HG03521 (cell line): ENCODE measurements at regions not wholly inside any gene's neighbourhood (a gene's known extent, or its start where the extent isn't known, plus 50 kb on each side); places are given as distances from the start of the nearest gene placed in this dataset.

ENCODE experiments used
- ATAC-seq: cut with Tn5 transposase; IDR thresholded peaks from one replicate; pipeline ENCODE4 v1.9.1; 2021; ENCODE audit warnings: mild to moderate bottlenecking, moderate library complexity; ENCODE audit not compliant: unreplicated experiment

DNA sequence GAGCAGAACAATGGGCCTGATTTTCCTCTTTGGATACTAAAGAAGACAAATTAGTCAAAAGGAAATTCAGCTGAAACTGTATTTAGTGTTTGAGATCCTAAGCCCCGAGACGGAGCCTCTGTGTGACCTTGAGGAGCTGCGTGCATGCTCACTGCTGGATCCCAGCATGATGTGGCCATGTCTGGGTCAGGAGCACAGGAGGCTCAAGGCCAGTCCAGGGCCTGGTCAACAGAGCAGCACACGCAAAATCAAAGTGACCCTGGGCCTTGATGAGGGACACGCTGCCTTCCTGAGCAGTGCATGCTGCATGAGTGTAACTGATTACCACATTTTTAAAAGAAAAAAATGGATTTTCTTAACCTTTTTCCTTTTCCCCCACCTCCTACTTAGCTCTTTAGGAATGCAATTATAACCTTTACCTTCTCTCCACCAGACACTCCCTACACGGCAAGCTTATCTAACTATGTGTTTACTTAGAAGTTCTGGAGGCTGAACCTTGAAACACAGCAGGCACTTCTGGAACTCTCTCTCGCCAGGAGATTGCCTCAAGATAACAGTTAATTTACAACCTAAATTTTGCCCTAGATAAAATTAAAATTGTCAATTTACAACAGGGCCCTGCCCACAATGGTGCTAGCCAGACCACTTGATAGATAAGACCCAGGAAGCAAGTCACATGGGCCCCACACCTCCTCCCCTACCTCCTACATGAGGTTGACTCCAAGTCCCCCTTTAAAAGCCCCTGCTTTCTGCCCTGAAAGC, 144.6 kb downstream of the LRIG2 start:
- no peak for ATAC-seq

DNA sequence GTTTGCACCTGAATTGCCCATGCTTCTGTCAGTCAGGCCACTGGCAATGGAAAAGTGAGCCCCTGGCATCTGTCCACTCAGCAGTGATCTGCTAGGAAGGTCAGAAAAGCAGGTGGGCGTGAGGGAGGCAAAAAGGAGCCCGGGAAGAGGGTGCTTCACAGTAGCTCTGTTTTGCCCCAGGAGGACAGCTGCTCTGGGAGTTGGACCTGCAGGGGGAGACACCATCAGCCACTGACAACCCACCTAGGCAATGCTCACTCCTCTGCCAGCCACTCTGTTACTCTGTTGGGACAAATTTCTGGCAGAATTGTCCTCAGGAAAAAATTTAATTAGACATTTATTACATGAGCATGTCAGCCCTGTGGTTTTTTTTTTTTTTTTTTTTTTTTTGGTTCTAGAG, 146.4 kb downstream of the LRIG2 start:
- no peak for ATAC-seq

DNA sequence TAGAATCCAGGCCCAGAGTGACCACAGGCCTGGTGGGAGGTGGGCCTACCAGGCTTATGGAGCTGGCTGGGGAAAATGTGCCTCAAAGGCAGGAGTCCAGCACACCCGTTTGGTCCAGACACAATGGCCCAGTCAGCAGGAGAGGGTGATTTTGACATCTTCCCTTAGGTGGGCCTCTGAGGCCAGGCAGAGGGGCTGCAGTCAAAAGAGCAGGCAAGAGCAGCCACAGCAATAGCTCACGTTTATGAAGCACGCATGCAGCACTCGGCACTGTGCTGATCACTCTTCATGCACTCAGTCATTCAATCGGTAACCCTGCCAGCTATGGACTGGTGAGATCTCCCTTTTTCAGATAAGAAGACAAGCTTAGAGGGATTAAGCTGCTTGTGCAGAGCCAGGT, 146.8 kb downstream of the LRIG2 start:
- no peak for ATAC-seq

DNA sequence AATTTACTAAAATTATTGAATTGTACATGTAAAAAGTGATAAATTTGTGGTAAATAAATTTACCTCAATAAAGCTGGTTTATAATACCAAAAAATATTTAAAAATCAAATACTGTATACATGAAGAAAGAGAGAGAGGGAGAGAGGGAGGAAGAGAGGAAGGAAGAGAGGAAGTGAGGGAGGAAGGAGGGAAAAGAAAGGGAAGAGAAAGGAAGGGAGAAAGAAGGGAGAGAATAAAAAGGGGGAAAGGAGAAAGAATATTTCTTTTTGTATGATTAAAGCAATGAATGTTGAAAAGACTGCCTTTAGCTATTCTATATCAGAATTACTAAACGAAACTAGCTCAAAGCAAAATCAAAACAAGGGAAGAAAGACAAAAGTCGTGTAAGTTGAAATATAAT, 150.0 kb downstream of the LRIG2 start:
- ATAC-seq: no peak

DNA sequence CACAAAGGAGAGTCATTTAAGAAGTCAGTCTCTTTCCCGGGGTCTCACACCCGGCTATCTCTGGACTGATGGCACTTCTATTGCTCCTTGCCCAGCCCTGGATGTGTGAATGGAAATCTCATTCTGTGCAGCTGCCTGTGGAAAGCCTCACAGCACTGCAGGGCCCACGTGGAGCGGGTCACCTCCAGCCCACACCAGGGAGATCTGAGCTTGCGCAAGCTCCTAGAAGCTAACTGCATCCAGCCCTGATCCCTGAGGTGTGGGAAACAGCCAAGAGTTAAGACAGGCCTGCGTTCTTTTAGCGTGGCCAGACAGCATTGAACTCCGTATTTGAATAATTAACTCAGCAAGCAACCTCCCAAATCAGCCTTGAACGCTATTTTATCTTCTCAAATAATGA, 150.5 kb downstream of the LRIG2 start:
- ATAC-seq: no peak

DNA sequence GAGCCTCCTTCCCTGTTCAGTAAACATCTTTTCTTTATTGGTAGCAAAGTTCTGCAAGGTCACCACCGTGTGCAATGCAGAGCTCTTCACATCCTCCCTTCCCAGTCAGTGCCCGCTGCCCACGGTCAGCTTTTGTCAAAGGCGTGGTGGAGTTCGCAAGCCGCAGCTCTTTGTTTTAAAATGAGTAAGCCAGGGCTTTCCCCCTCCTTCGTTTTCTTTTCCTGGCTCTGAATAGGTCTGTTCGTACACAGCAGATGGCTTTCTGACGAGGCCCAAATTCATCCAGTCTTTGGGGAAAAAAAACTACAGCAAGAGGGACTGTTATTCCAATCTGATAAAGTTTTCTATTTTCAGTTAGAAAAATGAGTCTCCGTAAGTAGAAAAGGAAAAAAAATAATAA, 153.2 kb downstream of the LRIG2 start:
- ATAC-seq: no peak

DNA sequence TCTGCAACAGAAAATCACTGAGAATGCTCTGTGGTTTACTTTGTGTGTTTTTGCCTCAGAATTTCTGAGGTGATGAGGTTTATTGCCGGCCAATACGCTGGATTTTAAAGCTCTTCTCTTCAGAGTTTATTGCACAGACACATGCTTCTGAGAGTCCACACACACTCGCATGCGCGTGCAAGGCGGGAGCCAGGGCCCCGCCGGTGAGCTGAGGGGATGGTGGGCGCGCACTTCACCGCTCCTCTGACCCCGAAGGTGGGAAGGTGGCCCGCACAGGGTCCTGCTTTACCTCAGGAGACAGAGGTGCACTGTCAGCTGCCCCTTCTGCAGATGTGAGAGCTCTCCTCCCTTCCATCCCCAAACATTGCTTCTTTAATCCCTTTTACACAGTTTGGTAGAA, 158.4 kb upstream of the MAGI3 start:
- ATAC-seq: no peak

DNA sequence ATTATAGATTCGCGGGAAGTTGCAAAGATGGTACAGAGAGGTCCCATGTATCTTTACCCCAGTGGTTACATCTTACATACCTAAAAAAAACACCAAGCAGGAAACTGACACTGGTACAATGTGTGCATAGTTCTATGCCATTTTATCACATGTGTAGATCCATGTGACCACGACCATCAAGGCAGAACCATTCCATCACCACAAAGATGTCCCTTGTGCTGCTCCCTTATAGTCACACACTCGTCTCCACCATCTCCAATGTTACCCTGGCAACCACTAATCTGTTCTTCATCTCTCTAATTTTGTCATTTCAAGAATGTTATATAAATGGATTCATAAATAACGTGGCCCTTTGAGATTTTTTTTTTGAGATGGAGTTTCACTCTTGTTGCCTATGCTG, 156.9 kb upstream of the MAGI3 start:
- ATAC-seq: no peak

DNA sequence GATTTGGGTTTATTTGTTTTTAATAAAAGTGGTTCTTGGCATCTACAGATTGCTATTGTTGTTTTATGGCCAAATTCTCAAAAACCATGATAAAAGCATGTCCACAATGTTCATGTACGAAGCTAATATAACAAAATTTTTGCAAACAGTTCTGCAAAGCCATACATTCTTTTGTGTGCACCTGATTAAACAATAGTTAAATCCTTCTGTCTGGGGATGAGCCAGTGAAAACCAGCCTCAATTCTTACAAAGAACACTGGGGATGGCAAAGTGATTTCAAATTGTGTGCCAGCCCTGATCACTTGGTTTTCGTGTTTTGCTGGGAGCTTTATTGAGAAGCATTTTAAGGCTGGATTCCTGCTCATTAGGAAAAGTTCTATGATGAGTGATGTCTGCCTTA, 149.1 kb upstream of the MAGI3 start:
- ATAC-seq: no peak

DNA sequence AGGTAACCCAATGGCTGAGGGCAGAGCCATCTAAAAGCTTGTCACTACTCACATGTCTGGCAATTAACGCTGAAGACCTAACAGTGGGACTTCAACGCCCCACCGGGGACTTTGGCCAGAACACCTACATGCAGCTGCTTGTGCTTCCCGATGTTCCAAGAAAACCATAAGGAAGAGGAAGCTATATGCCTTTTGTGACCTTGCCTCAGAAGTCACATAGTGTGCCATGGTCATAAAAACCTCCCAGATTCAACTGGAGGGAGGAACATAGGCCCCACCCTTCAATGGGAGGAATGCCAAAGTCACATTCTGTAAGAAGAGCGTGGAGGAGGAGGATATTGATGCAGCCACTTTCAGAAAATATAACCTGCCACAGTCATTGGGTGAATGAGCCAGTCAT, 147.8 kb upstream of the MAGI3 start:
- no peak for ATAC-seq

DNA sequence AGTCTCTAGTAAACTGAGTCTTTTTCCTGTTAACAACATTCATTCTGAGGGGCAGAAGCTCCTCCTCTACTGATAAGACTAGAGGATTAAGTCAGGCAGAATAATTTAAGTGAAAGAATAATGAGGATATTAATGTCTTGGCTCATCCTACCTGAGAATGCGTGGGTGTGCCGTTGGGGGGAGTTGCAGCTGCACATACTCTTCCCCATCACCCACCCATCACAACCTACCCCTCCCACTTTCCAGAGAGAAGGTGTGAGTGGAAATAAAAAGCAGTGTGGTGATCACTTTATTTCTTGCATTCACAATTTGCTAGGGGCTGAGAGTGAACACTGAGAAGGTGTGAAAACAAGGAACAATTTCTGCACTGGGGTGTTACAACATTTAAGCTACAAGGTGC, 146.8 kb upstream of the MAGI3 start:
- ATAC-seq: no peak

DNA sequence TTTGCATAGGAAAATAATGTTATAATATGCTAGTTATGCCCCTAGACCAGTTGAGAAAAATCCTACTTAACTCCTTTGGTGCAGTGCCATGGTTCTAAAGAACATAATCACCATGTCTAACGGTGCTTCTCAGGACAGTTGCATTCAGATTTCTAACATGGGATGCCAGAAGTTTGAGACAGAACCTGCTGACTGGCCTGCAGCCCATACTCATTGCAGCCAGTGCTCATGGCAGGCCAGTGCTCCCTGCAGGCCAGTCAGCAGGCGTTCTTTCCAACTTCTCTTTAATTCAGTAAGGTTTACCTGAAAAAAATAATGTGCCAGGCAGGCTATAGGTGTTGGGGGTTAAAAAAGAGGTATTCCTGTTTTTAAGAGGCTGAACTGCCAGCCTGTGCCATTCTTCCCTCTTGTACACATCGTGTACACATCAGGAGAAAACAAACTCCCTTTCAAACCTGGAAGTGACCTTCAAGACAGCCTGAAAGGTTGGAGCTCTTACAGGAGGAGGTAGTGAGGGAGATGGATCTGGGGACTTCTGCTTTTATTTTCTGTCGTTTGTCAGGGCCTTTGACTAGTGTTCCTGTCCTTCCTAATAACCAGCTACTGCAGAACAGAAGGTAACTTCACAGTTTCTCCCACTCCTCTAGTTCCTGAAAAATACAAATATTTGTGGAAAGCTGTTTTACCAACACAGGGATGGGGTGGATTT, 146.0 kb upstream of the MAGI3 start:
- ATAC-seq: no peak

DNA sequence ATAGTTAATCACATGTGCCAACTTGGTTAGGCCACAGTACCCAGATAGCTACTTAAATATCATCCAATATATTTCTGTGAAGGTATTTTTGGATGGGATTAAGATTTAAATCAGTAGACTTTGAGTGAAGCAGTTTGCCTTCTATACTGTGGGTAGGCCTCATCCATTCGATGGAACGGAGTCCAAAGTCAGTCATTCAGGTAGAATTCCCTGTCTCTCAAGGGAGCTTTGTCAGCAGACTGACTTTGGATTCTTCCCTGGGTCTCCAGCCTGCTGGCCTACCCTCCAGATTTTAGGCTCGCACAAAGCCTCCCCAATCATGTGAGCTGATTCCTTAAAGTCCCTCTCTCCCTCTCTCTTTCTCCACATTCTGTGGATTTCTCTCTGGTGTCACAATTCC, 145.1 kb upstream of the MAGI3 start:
- ATAC-seq: no peak

DNA sequence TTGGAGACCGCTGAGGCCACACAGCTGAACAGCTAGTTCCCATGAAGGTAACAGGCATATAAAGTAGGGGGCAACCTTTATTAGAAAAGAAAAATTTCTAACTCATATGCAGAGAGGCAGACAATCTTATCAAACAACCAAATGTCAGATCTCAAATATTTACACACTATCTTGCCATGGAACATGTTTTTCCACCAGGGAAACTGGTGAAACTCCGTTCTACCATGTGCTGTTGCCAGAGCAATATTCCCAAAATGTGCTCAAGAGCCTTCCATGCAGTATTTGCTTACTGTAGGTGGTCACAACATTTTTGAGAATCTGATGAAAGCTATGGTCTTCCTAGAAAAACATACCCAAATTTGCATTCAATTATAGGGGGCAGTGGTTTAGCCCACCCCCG, 143.4 kb upstream of the MAGI3 start:
- ATAC-seq: no peak

DNA sequence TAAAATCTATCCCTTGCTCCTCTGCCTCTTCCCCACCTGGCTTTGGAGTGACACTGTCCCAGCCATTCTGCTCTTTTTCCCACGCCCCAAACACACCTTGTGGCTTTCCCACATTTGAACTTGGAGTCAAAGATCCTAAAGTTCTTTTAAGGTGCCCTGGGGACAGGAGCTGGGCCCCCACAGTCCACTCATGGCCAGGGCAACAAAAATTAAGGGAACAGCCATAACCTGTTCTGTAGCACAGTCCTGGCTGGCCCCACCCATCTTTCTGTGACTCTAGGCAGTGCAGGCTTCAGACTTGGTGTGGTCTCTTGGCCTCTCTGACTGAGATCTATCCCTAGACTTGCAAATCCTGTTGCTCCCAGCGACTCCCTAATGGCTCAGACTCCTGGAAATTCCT, 143.0 kb upstream of the MAGI3 start:
- no peak for ATAC-seq

DNA sequence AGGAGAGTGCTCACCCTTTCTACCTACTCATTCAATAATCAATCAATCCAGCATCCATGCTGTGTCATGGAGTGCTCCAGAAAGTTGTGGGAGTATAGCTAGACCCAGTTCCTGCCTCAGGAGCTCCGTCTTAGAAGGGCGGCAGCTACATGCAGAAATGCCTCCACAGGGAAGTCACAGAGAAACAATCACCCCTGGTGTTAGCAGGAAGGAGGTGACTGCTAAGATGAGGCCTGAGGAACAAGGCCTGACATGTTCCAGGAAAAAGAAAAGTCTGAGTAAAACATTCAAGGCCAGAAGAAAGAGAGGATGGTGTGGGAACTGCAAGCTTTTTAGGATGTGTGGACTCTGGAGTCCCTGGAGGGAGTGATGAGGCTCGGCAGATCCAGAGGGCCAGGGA, 142.5 kb upstream of the MAGI3 start:
- no peak for ATAC-seq

DNA sequence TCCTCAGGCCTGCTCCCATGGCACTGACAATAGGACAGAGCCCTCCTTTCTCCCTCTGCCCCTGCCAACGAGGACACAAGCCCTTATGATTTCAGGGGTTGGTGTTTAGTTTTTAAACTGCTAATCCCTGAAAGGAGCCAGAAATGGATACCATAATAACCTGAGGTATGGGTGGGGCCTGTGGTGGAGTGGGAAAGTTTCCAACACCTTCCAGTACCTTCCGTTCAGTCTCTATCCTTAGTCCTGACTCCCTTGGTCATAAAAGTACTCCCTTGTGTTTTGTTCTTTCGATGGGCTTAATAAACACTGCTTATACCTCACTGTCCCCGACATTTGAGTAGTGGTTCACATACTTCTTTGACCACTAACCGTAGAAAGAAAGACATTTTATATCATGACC, 141.8 kb upstream of the MAGI3 start:
- no peak for ATAC-seq

DNA sequence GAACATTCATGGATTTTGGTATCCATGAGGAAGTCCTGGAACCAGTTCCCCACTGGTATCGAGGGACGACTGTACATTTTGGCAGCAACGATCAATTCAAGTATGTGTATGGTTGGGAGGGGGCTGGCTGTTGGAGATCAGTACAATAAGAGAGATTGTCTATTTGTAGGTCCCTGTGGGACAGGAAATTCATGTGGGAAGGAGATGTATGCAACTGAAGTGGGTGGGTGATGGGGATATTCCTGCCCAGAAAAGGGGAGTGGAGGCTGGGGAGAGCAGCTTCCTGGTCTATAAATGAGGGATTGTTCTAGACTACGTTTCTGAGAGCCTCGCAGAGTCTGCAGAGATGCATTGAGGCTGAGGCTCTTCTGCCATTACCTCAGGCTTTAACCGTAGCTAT, 140.2 kb upstream of the MAGI3 start:
- ATAC-seq: no peak

DNA sequence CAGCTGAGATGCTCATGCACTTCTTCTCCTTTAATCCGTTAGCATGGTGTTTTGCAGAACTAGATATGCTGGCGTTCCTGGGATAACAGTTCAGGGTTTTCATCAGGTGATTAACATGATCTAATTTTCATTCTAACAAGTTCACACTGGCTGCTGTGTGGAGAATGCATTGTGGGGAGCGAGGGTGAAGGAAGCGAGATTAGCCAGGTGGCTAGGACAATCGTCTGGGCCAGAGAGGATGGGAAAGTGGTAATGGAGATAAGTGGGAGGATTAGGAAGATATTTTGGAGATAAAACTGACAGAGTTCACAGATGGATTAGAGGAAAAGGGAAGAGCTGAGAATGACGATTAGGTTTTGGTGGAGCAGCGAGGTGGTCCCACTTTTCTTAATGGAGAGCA, 138.1 kb upstream of the MAGI3 start:
- ATAC-seq: no peak

DNA sequence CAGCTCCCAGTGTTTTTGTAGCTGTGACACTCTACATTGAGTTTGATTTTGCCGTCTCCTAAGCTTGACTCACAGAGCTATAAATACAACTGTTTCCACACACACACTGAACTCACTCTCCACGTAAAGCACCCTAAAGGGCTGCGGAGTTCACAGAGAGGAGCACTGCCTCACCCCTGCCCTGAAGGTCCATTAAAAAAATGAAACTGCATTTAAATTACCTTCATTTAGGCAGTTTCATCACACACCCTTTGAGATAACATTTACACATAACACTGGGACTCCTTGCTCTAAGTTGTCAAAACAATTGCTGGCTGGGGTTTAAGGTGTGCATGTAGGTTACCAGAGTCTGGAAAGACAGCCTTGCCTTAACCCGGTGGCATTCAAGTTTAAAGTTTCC, 137.1 kb upstream of the MAGI3 start:
- ATAC-seq: no peak

DNA sequence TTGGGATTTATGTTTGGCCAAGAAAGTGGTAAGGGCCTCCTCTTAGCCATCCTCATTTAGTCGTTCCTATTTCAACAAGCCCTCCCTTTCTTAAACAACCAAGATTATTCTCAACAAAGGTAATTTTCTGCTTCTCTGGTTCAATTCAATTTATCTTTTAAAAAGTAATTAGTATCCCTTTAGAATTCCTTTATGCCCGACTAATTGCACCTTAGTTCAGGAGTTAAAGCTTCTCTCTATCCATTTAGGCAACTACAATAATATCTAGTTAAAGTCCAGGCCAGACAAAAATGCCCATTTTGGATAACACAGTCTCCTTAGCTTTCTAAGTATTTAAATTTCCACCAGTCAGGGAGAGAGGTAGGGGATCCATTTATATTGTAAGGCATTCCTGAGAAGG, 136.7 kb upstream of the MAGI3 start:
- ATAC-seq: no peak

DNA sequence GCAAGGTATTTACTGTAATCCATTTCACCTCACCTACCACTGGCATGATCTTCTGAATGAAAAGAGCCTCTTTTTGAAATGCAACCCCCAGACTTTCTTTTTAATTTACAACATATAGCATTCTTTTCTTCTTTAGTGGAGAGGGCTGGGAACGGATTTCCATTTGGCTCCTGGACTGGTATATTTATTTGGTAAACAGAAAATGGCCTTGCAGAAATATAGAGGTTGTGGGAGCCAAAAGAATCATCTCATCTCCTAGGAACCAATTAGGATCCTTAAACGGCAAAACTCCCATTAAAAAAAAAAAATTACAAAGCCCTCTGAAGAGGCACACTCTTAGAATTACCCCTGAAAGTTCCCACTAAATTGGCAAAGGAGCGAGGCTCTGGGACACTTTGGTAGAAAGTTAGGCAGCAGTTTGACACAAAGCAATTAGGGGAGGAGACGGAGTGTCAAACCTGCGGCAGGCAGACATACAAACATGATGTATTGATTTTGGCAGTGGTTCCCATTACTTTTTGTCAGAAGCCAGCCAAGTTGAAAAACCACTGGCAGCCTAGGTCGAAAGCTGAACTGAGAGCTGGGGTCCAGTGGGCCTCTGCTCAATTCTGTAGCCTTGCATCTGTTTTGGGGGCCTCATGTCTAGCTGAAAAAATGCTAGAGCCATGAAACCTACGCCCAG, 135.1 kb upstream of the MAGI3 start:
- no peak for ATAC-seq
